Posterior vena cava (tissue), 2 donors: ENCODE measurements at regions not wholly inside any gene's neighbourhood (a gene's known extent, or its start where the extent isn't known, plus 50 kb on each side); places are given as distances from the start of the nearest gene placed in this dataset.
A peak's percentile ranks its signal among the peaks of the same experiment; 100 is the strongest.

Experiments
- DNase-seq: peaks from one replicate; pipeline ENCODE4 v3.0.0-alpha.2; 2020; ENCODE audit warnings: low spot score
- intact Hi-C, 2 donors: fragments of 100-400 bp; cut with DNase I; formaldehyde crosslinking; loops; one replicate each; pipeline versions ENCODE4 v1.14.1 to v1.14.2; 2022 to 2023
- donor health status: DM: yes; HTN: yes; CAD: no.
- donor health status: DM: yes; HTN: yes; CAD: no.

GRCh38 chr3:30492322-30493192 is 113.8 kb upstream of the TGFBR2 start:
- intact Hi-C loops: no loop called here

GRCh38 chr3:30493911-30494311 is 112.5 kb upstream of the TGFBR2 start:
- intact Hi-C loops: no loop called here

More at GRCh38 chr3:30492322-30493192, 113.8 kb upstream of the TGFBR2 start:
- DNase-seq: no peak

GRCh38 chr3:30495172-30496065 is 111.0 kb upstream of the TGFBR2 start:
- intact Hi-C loops: no loop called here
- DNase-seq: no peak

More at GRCh38 chr3:30493911-30494311, 112.5 kb upstream of the TGFBR2 start:
- no peak for DNase-seq

- intact Hi-C loops: no loop called here
- no peak for DNase-seq
Observed at GRCh38 chr3:30496066-30496966, 110.1 kb upstream of the TGFBR2 start.

GRCh38 chr3:30498587-30498967 is 107.8 kb upstream of the TGFBR2 start:
- DNase-seq: no peak
- intact Hi-C loops: no loop called here

GRCh38 chr3:30500666-30501399 is 105.6 kb upstream of the TGFBR2 start:
- no peak for DNase-seq
- intact Hi-C loops: no loop called here

GRCh38 chr3:30501526-30501925 is 104.9 kb upstream of the TGFBR2 start:
- DNase-seq: no peak
- intact Hi-C loops: no loop called here

GRCh38 chr3:30502051-30502741 is 104.2 kb upstream of the TGFBR2 start:
- no peak for DNase-seq
- intact Hi-C loops: no loop called here

GRCh38 chr3:30502742-30503073 is 103.7 kb upstream of the TGFBR2 start:
- intact Hi-C loops: no loop called here
- DNase-seq: no peak

- intact Hi-C loops: no loop called here
- DNase-seq: no peak
Observed at GRCh38 chr3:30503446-30503845, 103.0 kb upstream of the TGFBR2 start.

GRCh38 chr3:30504939-30505338 is 101.5 kb upstream of the TGFBR2 start:
- DNase-seq: no peak
- intact Hi-C loops: no loop called here

- intact Hi-C loops: no loop called here
- DNase-seq: no peak
Observed at GRCh38 chr3:30505866-30506520, 100.4 kb upstream of the TGFBR2 start.

- no peak for DNase-seq
- intact Hi-C loops: no loop called here
Observed at GRCh38 chr3:30508339-30508738, 98.1 kb upstream of the TGFBR2 start.

GRCh38 chr3:30510596-30510995 is 95.8 kb upstream of the TGFBR2 start:
- intact Hi-C loops: loop anchor here (10.0 kb wide), 3 partner anchors 66 to 174 kb away; partner anchors contain the start of gene TGFBR2 (in 1 of the 2)

GRCh38 chr3:30511524-30512251 is 94.7 kb upstream of the TGFBR2 start:
- intact Hi-C loops: loop anchor here (10.0 kb wide), 3 partner anchors 67 to 173 kb away; partner anchors contain the start of gene TGFBR2 (in 1 of the 2)
- peak; percentile 77 for DNase-seq

More at GRCh38 chr3:30510596-30510995, 95.8 kb upstream of the TGFBR2 start:
- DNase-seq: no peak

GRCh38 chr3:30512576-30512975 is 93.8 kb upstream of the TGFBR2 start:
- intact Hi-C loops: loop anchor here (10.0 kb wide), 3 partner anchors 68 to 172 kb away; partner anchors contain the start of gene TGFBR2 (in 1 of the 2)
- no peak for DNase-seq
